Panc1 (cell line): ENCODE measurements at regions not wholly inside any gene's neighbourhood (a gene's known extent, or its start where the extent isn't known, plus 50 kb on each side); places are given as distances from the start of the nearest gene placed in this dataset.

ENCODE experiments used
- CTCF ChIP-seq: fragments of 450-650 bp; IDR thresholded peaks from 2 replicates; pipeline ENCODE4 v1.5.1; 2017; ENCODE audit warnings: mild to moderate bottlenecking
- POLR2AphosphoS5 ChIP-seq: IDR thresholded peaks from 2 replicates; pipeline ENCODE4 v1.6.1; 2012; ENCODE audit warnings: mild to moderate bottlenecking, low read depth, low read length, moderate library complexity
- REST ChIP-seq, 2 experiments: IDR thresholded peaks; 2 replicates each; pipeline ENCODE4 v1.6.1; 2011 to 2012; ENCODE audit warnings: low read depth in 2 of 2, control low read depth in 1 of 2, low read length in 1 of 2, mild to moderate bottlenecking in 1 of 2, moderate library complexity in 1 of 2; ENCODE audit not compliant: insufficient read depth in 1 of 2

DNA sequence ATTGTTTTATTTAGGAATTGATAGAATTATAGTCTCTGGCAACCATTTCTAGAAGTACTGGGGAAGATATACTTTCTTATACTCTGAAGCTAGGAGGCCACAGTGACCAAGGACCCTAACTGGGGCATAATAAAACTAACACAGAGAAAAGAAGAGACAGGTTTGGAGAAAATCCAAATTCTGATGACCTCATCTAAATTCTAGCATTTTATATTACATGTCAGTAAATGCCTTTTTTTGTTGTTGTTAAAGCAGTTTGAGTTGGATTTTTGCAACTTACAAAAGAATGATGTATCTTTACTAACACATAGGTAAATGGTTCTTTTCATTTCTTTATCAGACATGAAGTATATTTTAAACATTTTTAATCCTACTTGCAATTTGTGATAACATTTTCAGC, 933.3 kb downstream of the TMTC2 start:
- no peak for TF ChIP-seq POLR2AphosphoS5
- no peak for TF ChIP-seq CTCF
- no peak for TF ChIP-seq REST (IDR thresholded peaks at IDR 0.05; ENCODE audit: insufficient read depth in 1 of 2, low read depth in 2 of 2, low read length in 1 of 2)
